ENCODE measurements at regions not wholly inside any gene's neighbourhood (a gene's known extent, or its start where the extent isn't known, plus 50 kb on each side); places are given as distances from the start of the nearest gene placed in this dataset.
A peak's percentile ranks its signal among the peaks of the same experiment; 100 is the strongest.

DNA sequence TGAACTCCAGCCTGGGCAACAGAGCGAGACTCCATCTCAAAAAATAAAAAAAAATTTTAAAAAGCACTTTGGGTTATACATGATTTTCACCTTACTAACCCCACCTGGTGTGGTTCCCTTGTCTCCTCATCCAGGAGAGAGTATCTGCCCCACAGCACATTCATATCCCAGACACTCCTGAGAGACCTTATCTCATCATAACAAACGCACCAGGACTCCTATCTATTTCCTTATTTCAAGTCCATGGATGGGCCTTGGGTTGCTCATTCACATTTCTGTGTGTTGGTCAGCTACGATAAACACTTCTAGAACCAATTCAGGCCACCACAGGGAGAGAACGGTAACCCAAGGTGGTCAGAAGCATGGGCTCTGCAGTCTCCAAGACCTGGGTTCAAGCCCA is 88.6 kb upstream of the SPATA12 start:
- no peak for TF ChIP-seq CTCF (IDR thresholded peaks at IDR 0.05; ENCODE audit: low read depth, low read length)
- DNase-seq (ENCODE audit: low read depth in 2 of 2): no peak

DNA sequence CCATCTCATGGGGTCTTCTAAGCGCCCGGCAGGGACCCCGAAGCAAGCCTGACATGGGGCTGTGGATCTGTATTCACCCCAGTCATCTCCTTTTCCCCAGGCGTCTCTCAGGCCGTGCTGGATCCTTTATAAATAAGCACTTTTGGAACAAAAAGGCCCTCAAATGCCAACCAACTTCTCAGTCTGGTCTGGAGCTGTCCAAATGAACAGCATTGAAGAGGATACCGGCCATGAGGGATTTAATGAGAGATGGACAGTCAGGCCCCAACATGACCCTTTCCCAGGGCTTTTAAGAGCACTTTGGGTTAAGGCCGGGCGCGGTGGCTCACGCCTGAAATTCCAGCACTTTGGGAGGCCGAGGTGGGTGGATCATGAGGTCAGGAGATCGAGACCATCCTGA is 89.2 kb upstream of the SPATA12 start:
- no peak for DNase-seq (ENCODE audit: low read depth in 2 of 2)
- H3K4me3 ChIP-seq (replicated peaks in 1 of 2; ENCODE audit: low read depth in 2 of 2, low read length in 2 of 2): no peak overlapping the region
- no peak for TF ChIP-seq CTCF (IDR thresholded peaks at IDR 0.05; ENCODE audit: low read depth, low read length)

More for the DNA sequence above, 88.6 kb upstream of the SPATA12 start:
- H3K4me3 ChIP-seq (replicated peaks in 1 of 2; ENCODE audit: low read depth in 2 of 2, low read length in 2 of 2): no peak overlapping the region

DNA sequence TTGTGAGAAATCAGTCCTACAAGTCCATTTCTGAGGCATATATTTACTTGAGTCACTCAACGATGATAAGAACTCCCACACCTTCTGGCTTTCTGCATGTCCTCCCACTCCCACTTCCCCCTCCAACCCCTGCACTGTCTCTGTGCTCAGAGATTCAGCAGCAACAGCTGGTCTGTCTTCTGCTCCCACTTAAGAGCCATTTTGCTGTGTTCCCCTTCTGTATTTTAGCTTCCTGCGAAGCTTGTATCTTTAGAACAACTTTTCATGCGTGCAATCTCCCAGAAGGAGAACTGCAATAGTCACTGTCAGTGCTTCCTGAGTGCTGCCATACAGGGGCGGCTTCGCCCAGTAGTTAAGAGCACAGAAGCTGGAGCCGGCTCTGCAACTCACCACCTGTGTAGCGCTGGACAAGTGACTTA is 90.0 kb upstream of the SPATA12 start:
- H3K4me3 ChIP-seq (replicated peaks in 1 of 2; ENCODE audit: low read depth in 2 of 2, low read length in 2 of 2): no peak overlapping the region
- no peak for TF ChIP-seq CTCF (IDR thresholded peaks at IDR 0.05; ENCODE audit: low read depth, low read length)
- DNase-seq (ENCODE audit: low read depth in 2 of 2): peak in 1 of 2 donors; percentile 68

DNA sequence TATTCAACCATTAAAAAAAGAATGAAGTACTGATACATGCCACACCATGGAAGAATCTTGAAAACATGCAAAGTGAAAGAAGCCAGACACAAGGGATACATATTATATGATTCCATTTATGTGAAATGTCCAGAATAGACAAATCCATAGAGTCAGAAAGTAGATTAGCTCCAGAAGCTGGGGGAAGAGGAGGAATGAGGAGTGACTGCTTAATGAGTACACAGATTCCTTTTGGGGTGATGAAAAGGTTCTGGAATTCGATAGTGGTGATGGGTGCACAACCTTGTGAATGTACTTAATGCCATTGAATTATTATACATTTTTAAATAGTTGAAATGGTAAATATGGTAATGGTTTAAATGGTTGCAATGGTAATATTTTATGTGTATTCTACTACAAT is 90.6 kb upstream of the SPATA12 start:
- no peak for TF ChIP-seq CTCF (IDR thresholded peaks at IDR 0.05; ENCODE audit: low read depth, low read length)
- H3K4me3 ChIP-seq (replicated peaks in 1 of 2; ENCODE audit: low read depth in 2 of 2, low read length in 2 of 2): no peak overlapping the region
- no peak for DNase-seq (ENCODE audit: low read depth in 2 of 2)

- TF ChIP-seq CTCF (IDR thresholded peaks at IDR 0.05; ENCODE audit: low read depth, low read length): no peak
- no peak overlapping the region for H3K4me3 ChIP-seq (replicated peaks in 1 of 2; ENCODE audit: low read depth in 2 of 2, low read length in 2 of 2)
- DNase-seq (ENCODE audit: low read depth in 2 of 2): no peak
Observed at GRCh38 chr3:56966509-56966908, 94.0 kb upstream of the SPATA12 start.

- DNase-seq (ENCODE audit: low read depth in 2 of 2): no peak
- TF ChIP-seq CTCF (IDR thresholded peaks at IDR 0.05; ENCODE audit: low read depth, low read length): no peak
Observed at GRCh38 chr3:56966104-56966503, 94.4 kb upstream of the SPATA12 start.

GRCh38 chr3:56962922-56963321 is 97.5 kb upstream of the SPATA12 start:
- no peak for DNase-seq (ENCODE audit: low read depth in 2 of 2)
- H3K4me3 ChIP-seq (replicated peaks in 1 of 2; ENCODE audit: low read depth in 2 of 2, low read length in 2 of 2): no peak overlapping the region
- no peak for TF ChIP-seq CTCF (IDR thresholded peaks at IDR 0.05; ENCODE audit: low read depth, low read length)

More at GRCh38 chr3:56966104-56966503, 94.4 kb upstream of the SPATA12 start:
- no peak overlapping the region for H3K4me3 ChIP-seq (replicated peaks in 1 of 2; ENCODE audit: low read depth in 2 of 2, low read length in 2 of 2)

Measured in cardiac fibroblast (primary cell).